Medulla oblongata (tissue), 1 donor: ENCODE measurements at regions not wholly inside any gene's neighbourhood (a gene's known extent, or its start where the extent isn't known, plus 50 kb on each side); places are given as distances from the start of the nearest gene placed in this dataset.
A peak's percentile ranks its signal among the peaks of the same experiment; 100 is the strongest.
"Not testable (repeated sequence)": the region's sequence is repeated elsewhere in the genome, so short reads cannot be mapped to it uniquely, and the experiment has no call there.

ENCODE experiments used
- DNase-seq: peaks from one replicate; pipeline ENCODE4 v3.0.0-alpha.2; 2015; ENCODE audit errors: extremely low spot score

GRCh38 chr10:53076948-53077347 lies 304.4 kb upstream of the MBL2 start:
- no peak for DNase-seq

DNA sequence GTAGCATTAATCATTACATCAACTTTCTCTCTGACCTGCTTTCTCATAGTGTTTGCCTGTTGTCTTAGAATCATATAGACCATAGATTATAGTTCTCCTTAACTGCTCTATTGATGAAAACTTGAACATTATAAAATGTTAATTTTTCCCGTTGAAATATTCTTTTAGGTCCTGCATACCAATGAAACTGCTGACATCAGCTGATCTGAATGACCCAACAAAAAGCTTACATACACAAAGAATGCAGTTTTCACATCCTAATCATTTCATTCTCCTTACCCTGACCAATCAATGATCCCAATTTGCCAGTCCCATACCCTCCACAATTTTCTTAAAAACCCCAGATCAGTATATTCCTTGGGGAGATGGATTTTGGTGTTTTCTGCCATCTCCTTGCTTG lies 302.9 kb upstream of the MBL2 start:
- DNase-seq = no peak

GRCh38 chr10:53072144-53072543 lies 299.6 kb upstream of the MBL2 start:
- no peak for DNase-seq

GRCh38 chr10:53071505-53072125 lies 299.0 kb upstream of the MBL2 start:
- no peak for DNase-seq

DNA sequence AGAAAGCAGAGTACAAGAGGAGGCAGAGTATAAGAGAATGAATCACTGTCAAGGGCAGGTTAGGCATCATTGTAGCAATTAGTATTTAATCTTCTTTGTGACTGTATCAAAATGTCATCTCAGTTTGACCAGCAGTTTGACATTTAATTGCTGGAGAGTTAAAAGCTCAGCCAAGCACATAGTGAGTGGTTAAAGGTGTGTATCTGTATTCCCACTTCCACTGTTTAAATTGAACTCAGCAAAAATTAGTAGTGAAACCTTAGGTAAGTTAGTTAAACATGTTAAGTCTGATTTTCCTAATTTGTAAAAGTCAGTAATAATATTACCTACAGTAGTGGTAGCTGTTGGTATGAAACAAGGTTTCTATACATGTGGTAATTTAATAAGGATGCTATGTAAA lies 296.4 kb upstream of the MBL2 start:
- DNase-seq = no peak

DNA sequence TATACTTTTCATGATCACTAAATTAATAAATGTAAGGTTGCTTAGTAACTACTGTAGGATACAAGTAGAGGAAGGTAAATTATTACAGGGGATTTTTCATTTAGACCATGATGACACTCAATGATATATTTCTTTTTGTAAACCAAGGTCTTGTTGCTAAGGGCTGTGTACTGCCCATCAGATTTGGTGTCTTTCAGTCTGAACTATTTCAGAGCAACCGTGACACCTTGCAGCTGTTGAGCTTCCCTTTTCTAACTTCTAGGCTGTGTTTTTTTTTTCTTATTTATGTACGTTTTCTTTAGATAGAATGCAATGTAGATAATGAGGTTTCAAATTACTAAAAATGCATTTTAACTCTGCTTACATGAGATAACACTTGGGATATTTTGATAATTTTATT lies 292.0 kb upstream of the MBL2 start:
- no peak for DNase-seq

DNA sequence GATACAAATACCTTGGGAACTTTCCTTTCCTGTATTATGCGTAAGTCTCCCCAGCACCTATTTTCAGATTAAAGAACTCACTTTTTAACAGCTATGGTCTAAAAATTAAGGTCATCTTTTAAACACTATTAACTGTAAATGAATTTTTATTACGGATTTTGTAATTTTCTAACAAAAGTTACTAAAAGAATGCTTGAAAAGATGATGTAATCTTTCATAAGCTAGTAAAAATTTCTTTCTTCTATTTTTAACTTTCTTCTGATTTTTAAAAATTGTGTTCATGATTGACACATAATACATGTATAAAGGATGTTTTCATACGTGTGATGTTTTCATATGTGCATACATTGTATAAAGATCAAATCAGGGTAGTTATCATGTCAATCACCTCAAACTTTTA lies 291.2 kb upstream of the MBL2 start:
- no peak for DNase-seq

DNA sequence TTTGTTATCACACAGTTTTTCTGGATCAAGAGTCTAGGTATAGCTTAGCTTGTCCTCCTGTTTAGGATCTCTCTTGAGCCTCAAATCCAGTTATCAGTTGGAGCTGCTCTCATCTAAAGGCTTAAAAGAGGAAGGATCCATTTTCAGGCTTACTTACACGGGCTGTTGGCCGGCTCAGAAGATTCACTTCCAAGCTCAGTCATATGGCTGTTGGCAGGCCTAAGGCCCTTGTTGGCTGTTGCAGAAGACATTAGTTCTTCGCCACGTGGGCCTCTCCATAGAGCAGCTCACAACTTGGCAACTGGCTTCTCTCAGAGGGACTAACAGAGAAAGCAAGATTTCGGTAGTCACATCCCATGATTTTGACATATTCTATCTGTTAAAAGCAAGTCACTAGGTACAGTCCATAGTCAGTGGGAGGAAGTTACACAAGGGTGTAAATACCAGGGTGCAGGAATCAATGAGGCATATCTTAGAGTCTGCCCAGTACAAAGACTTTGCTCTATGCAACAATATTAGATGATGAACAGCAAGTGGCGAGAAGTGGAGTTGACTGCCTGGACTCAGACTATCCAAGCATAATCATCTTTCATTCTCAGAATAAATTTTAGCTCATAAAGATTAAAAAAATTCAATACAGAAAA lies 280.1 kb upstream of the MBL2 start:
- no peak for DNase-seq

GRCh38 chr10:53045315-53045714 lies 272.7 kb upstream of the MBL2 start:
- DNase-seq = no peak

DNA sequence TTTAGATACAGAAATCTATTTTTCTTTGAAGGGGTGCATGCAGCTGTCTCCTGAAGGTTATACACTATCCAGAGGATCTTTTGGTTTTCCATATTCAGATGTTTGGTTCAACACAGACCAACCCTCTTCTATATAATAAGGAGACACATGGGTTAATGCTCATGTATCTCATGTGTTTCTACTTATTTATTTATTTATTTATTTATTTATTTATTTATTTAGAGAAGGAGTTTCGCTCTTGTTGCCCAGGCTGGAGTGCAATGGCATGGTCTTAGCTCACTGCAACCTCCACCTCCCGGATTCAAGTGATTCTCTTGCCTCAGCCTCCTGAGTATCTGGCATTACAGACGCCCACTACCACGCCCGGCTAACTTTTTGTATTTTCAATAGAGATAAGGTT lies 263.2 kb upstream of the MBL2 start:
- not testable (repeated sequence) for DNase-seq

DNA sequence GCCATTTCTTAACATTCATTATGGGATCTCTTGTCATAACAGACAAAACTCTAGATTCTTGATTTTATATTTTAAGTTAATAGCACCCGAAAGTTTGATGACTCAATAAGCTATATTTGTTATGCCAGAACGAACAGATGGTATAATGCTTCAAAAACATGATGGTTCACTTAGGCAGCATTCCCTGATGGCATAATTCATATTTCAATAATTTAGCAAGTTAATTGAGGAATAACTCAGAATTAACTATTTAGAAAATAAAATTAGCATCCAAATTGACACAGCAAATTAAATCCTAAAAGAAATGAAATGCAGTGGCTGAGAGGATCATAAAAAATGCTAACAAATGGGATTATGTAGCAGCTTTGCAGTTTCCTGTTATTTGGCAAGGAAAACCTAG lies 260.8 kb upstream of the MBL2 start:
- DNase-seq = no peak

GRCh38 chr10:53029872-53030849 lies 257.6 kb upstream of the MBL2 start:
- DNase-seq = not testable (repeated sequence)

DNA sequence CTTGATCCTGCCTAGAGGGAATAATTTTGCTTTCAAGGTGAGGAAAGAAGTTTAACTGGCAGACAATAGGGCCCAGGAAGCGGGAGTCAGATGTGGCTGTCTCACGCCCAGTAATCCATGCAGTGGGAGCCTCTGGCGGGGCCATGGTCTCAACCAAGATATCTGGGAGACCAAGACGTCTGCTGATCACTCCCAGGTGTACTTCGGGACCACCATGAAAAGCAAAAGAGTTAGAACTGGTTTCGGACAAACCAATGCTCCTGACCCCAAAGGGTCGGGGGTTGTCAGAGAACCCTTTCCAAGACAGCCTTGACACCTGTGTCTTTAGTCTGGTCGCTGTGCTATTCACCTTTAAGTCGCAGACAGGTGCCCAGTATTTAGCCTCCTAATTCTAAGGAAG lies 256.9 kb upstream of the MBL2 start:
- no peak for DNase-seq

DNA sequence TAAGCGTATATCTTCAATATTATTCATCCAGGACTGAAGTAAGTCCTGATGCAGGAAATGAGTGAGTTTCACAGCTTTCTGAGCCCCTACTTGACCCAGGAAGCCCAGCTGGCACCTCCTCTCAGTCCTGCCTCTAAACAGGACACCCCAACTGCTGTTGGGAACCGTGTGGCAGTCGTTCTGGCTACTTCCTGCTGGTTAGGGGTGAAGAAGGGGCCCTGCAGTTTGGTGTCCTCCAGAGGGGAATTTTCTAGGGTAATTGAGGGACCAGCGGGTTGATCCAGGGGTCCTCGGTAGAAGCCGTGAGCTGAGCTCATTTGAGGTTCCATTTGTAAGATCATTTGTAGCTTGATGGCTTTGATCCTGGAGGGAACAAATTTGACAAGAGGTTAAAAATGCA lies 253.2 kb upstream of the MBL2 start:
- not testable (repeated sequence) for DNase-seq

GRCh38 chr10:53025172-53025711 lies 252.7 kb upstream of the MBL2 start:
- DNase-seq = no peak

- no peak for DNase-seq
Measured at GRCh38 chr10:53023411-53023810, 250.8 kb upstream of the MBL2 start.

GRCh38 chr10:53022611-53023088 lies 250.1 kb upstream of the MBL2 start:
- DNase-seq = no peak

GRCh38 chr10:53013201-53013810 lies 240.7 kb upstream of the MBL2 start:
- peak; percentile 52 for DNase-seq

- DNase-seq = no peak
Measured at GRCh38 chr10:53009961-53010907, 237.7 kb upstream of the MBL2 start.

DNA sequence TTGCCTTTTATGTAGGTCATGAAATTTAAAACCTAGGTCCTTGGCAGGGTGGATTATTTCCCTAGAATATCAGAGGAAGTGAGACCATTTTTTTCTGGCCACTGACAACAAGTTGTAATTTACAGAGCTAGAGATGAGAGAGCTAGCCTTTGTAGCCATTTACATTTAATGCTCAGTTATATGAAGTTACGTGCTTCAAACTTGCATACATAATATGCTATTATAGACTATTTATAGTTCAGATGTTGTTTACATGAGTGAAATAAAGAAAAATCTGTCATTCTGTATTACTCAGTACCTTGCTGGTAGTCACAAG lies 234.9 kb upstream of the MBL2 start:
- no peak for DNase-seq
